Mesenteric fat pad (tissue), 1 donor: ENCODE measurements at regions not wholly inside any gene's neighbourhood (a gene's known extent, or its start where the extent isn't known, plus 50 kb on each side); places are given as distances from the start of the nearest gene placed in this dataset.
"Not testable (repeated sequence)": the region's sequence is repeated elsewhere in the genome, so short reads cannot be mapped to it uniquely, and the experiment has no call there.

Experiments
- DNase-seq: peaks from one replicate; pipeline ENCODE4 v3.0.0-alpha.2; 2020; ENCODE audit warnings: low spot score
- donor health status: DM: yes; HTN: yes; CAD: no.

DNA sequence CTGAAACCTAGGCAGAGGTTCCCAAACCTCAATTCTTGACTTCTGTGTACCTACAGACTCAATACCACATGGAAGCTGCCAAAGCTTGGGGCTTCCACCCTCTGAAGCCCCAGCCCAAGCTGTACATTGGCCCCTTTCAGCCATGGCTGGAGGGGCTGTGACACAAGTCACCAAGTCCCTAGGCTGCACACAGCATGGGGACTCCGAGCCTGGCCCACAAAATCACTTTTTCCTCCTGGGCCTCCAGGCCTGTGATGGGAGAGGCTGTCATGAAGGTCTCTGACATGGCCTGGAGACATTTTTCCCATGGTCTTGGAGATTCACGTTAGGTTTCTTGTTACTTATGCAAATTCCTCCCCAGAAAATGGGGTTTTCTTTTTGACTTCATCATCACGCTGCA lies 217.5 kb upstream of the ALCAM start:
- DNase-seq, result not testable (repeated sequence)

DNA sequence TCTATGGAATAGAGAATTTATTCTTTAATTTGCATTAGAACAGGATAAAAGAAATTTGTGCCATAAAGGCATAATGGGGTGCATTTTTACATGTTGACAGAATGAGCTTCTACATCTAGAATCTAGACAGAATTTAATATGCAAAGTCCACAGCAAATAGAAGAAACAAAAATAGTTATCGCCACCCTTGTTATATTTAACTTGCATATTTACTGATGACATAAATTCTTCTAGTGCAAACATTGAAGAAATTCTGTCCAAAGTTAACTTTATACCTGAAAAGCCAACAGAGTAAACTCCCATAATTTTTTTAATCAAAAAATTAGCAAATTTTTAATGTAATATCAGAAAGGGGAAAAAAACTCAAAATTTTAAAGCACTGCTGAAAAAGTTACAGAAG lies 213.7 kb upstream of the ALCAM start:
- DNase-seq, result no peak

DNA sequence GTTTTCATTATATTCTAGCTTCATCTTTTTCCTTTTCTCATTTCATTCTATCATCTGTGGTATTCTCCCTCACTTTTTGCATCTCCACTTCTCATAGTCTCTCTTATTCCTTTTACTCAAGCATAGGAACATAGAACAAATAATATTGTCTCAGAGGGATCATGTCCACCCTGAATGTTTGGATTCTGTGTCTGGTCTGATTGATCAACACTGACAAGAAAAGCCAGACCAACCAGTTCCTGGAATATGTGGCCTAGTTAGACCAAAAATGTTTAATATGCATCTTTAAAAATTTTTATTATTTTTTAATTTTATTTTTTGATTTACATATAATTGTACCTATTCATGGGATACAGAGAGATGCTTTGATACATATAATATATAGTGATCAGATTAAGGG lies 212.0 kb upstream of the ALCAM start:
- no peak for DNase-seq

DNA sequence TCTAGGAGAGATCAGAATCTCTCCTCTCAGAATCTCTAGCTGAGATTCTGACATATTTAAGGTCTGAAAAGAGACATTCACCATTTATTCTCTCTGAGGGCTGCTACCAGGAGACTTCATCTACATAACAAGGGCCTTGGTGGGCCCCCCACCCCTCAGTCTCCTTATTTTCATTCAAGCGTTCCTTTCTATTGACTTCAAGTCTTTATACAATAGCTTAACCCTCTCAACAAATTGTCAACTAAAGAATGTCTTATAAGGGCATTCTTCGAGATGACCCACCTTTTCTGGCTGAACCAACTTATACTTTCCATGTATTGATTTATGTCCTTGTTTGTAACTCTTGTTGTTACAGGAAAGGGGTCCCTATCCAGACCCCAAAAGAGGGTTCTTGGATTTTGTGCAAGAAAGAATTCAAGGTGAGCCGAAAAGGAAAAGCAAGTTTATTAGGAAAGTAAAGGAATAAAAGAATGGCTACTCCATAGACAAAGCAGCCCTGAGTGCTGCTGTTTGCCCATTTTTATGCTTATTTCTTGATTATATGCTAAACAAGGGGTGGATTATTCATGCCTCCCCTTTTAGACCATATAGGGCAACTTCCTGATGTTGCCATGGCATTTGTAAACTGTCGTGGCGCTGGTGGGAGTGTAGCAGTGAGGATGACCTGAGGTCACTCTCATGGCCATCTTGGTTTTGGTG lies 209.5 kb upstream of the ALCAM start:
- DNase-seq, result no peak

DNA sequence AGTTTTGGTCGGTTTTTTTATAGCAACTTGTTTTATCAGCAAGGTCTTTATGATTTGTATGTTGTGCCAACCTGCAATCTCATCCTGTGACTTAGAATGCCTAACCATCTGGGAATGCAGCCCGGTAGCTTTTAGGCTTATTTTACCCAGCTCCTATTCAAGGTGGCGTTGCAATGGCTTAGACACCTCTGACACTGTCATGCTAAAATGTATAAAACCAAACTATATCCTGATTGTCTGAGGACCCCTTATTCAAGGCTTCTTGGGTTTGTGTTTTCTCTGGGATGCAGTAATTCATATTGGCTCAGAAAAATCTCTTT lies 209.0 kb upstream of the ALCAM start:
- no peak for DNase-seq

DNA sequence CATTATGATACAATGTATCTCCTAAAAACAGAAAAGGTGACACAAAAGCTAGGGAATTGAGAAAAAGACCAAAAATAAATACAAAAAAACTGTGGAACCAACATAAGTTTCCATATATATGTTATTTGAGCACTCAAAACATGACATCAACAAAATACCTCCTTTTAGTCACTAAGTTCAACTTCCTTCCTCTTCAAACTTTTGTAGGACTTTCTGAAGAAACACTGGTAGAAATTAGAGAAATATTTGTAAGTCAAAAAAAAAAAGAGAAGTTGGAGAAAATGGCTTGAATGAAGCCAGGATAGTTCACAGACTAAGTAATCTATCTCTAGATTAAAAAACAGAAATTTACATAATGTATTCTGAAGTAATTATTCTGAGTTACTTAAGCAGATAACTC lies 208.4 kb upstream of the ALCAM start:
- no peak for DNase-seq

DNA sequence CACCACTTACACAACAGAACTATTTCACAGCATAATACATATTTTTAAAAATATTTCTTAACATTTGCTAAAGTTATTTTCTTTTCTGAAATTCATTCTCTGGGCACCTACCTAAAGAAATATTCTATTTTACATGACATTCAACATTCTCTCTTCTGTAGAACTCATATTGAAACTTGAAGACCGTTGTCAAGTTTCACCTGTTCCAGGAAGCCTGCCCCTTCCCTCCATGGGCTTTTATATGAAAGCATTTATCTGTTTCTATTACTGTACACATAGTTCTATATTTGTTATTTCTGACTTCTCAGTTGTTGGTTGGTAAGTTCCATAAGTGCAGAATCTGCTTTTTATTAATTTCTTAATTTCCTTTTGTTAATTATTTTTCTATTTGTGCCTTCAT lies 204.3 kb upstream of the ALCAM start:
- DNase-seq, result no peak

DNA sequence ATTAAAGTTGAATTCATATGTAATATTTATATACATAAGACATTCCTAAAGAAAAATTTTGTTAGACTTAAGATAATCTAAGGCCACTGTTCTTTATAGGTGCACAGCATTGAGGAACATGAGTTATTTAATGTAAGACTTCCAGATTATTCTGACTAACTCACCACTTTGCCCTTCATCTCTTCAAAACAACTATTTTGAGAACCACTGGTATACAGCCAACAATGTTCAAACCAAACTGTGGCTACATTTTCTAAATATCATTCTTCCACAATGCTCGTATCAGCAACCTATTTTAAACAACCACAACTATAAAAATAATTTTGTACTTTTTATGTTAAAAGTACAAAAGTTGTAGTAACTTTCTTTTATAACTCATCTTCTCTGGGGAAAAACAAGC lies 199.8 kb upstream of the ALCAM start:
- DNase-seq, result no peak

DNA sequence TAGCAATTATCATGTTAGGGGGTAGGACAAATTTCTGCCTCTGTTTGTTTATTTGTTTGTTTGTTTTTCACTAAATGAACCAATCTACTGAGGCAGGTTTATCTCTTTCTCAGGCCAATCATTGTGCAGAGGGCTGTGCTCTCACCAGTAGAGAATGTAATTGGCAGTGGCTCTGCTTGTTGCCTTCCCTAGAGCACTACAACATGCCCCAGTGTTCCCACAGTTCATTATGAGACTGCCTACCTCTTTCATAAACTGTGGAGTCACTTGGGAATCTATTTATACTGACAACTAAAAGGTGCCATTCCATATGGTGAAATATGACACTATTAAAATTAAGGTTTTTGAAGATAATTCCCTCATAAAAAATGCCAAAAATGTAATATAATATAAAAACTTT lies 196.3 kb upstream of the ALCAM start:
- DNase-seq, result no peak

DNA sequence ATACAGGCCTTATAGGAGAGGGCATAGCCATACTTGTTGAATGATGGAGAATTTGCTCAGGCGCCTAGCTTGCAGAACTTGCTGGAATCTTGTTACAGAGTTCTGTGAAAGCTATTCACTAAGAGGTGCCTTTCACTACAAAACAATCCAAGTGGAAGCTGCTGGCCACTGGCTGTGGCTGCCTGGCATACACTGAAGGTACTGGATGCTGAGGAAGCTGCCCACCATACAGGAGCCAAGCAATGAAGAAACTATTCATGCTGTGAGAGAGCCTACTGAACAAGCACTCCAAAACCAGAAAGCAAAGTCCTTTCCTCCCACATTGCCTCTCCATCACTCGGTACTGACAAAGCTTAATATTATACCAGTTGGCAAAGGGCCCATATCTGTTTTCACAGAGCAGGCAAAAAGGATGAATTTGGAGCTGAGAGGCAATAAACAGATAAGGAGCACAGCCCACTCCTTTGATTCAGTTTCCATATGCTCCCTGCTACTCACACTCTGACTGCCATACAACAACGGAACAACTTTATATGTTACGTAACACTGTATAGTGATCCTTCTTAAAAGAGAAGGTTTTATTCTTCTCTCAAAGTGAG lies 192.6 kb upstream of the ALCAM start:
- DNase-seq, result no peak

DNA sequence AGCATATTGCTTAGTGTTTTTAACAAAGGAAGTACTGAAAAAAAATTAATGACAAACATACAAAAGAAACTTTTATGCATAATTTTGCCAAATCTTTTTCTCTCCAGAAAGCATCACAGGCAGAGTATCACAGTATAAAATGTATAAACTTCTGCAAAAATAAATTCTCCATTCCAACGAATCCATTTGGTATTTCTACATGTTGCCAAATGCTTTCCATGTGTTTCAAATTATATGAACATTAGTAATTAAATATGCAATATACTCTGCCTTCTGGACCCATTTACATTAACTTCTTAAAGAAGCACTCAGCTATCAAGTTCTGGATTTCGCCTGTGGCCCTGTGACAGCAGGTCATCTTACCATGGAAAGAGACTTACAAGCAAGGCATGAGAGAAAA lies 189.1 kb upstream of the ALCAM start:
- DNase-seq, result no peak

DNA sequence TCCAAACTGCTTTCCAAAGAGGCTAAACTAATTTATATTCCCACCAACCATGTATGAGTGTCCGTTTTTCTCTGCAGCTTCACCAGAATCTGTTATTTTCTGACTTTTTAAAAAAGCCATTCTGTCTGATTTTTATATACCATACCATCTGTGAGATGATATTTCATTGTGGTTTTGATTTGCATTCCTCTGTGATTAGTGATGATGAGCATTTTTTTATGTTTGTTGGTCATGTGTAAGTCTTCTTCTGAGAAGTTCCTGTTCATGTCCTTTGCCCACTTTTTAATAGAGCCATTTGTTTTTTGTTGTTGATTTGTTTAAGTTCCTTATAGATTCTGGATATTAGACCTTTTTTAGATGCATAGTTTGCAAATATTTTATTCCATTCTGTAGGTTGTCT lies 179.4 kb upstream of the ALCAM start:
- no peak for DNase-seq

DNA sequence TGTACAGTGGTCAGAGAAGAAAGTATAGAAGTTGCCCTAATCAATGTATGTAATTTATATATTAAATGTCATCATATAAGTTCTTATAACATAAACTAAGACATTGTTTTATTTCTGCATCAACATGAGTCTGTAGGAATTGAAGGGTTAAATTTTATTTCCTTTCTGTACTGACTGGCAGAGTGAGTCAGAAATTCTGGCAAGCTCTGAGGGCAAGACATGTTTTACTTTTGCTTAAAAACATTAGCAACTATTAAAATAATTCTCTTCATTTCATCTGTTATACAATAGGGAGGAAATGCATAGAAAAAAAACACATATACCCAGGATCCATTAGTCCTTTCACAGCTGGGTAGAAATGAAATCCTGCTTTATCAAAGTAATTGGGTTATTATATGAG lies 171.4 kb upstream of the ALCAM start:
- no peak for DNase-seq

DNA sequence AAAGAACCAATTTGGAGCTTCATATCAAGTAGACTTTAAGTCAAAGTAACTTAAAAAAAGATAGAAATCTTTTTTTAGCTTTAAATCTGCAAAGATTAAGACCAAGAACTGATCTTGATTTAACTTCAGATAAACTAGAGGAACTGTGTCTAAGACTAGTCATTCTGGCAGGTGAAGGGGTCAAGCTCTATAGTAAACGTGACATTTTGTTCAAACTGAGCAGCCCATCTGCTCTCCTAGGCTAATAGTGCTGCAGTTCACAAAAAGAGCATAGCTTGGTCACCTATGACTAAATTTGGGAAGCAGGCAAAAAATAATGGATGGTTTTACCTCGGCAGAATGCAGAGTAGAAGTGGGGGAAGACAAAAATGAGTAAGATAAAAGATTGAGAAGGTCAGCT lies 168.8 kb upstream of the ALCAM start:
- DNase-seq, result no peak

DNA sequence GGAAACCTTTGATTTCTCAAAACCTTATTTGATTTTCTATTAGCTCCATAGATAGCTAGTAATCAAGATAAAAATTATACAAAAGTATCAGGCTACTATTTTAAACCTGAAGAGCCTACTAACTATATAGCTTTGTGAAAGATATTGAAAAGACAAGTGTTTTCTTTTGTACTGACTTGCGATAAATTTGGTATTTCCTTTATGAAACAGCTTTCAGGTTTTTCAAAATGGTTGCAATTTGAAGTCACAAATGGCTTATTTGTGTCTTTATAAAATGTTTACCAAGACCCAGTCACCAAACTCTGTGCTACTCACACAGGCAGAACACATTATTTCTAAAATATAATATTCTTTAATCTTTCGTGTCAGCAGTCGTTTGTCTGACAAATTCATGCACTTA lies 167.5 kb upstream of the ALCAM start:
- no peak for DNase-seq

DNA sequence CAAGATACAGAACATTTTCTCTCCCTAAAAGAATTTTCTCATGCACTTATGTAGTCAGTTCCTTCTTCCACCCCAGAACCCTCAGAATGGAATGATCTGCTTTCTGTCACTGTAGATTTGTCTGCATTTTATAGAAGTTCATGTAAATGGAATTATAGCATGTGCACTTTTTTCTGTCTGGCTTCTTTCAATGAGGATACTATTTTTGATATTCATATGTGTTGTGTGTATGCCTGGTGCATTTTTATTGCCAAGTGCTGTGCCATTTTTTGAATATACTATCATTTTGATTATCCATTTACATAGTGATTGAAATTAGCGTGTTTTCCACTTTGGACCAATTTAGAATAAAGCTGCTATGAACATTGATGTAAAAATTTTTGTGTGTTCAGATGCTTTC lies 156.6 kb upstream of the ALCAM start:
- no peak for DNase-seq

DNA sequence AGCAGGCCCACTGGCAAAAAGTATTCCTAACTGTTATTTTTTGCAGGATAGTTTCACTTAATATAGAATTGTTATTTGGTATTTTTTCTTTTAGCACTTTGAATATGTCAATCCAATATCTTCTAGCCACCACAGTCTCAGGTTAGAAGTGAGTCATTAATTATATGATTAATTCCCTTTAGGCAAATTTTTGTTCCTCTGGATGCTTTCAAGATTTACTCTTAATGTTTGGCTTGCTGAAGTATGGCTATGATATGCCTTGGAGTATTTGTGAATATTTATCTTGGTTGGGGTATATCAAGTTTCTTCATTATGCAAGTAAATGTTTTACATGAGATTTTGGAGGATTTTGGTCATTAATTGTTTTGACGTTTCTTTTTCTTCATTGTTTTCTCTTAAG lies 152.1 kb upstream of the ALCAM start:
- no peak for DNase-seq

DNA sequence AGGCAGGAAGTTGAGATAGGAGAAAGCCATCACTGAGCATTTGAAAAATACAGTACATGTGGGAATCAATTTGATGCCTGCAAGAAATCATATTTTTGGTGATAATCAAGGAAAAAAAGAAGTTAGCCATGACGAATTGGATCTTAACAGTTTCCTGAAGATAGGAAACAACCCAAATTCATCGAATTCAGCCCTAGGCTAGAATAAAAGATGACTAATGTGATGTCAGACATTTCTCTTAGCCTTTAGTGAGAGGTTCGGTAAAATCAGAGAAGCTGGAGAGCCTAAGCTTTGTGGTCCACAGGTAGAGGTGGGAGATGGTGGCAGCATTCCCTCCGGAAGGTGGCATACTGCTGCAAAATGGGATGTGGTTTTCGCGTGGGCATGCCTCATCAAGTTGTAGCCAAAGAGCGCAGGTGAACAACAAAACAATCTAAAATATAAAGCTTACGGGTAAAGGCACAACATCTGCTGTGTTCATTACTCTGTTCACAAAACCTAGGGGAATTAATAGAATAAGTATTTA lies 144.1 kb upstream of the ALCAM start:
- no peak for DNase-seq

DNA sequence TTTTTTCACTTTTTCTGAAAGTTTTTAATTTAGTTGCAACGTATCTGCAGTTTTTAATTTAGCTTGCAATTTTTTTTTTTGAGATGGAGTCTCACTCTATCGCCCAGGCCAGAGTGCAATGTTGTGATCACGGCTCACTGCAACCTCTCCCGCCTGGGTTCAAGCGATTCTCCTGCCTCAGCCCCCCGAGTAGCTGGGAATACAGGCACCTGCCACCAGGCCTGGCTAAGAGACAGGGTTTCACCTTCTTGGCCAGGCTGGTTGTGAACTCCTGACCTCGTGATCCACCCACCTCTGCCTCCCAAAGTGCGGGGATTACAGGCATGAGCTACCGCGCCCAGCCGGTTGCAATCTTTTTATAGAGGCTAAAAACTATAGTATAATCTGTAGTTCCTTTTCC lies 142.9 kb upstream of the ALCAM start:
- no peak for DNase-seq

DNA sequence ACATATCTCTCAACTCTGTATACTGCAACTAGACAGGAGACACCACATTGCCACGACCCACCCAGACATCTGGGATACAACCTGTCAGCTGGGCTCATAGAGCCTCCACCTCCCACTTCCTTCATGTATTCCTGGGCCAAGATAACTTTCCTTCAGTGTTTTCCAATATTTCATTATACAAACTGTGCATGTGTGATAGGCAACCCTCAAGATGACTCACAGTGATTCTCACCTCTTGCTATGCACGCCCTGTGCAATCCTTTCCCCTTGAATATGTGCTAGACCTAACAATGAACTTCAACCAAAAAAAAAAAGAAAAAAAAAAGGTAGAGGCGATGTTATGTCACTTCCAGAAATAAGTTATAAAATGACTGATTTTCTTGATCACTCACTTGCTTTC lies 138.0 kb upstream of the ALCAM start:
- no peak for DNase-seq

DNA sequence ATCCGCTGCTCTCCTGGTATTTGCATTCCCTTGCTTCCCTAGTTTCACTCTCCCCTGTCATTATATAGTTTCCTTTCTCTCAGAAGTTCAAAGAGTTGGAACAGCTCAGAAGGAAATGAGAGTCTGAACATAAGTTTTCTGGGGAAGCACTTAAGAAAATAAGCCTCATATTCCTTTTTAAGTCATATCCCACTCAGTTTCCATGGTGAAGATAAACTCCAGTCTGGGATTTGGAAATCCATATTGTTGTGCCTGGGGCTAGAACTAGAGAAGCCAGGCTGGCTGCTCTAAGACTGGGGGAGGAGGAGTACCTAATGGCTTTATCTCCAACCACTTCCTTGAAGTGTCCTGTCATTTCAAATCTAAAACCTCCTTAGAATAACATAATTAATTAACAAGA lies 134.2 kb upstream of the ALCAM start:
- DNase-seq, result no peak

DNA sequence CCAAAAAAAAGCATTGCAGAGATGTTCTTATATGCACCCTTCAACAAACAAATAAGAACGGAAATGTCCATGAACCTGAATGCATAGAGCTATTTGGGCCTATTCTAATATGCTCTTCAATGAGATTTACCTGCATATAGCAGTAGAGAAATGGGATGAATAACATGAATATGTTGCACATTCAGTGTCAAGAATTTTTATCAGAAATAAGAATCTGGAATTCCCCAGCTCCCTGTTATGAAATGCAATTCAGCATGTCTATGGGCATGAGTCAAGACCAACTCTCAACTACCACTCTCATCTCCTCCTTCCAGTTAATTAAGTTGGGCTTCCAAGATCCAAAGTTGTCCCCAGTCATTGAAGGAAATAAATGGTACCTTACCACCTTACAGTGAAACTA lies 133.7 kb upstream of the ALCAM start:
- no peak for DNase-seq

DNA sequence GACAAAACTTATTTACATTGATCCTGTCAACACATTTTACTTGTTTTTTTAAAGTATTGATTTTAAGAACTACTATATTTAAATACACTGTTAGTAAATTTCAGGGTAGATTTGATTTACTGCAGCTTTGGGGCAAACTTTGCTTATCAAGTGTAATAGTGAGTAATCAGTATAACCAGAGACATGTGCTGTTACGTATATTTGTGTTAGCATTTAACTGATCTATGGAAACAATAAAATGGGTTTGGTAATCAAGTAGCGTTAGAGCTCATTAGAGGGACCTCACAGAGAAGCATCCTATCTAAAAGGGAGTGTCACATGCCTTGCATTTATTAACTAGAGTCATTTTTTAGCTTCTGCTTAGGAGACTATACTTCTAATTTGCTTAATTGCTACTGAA lies 131.5 kb upstream of the ALCAM start:
- DNase-seq, result no peak

DNA sequence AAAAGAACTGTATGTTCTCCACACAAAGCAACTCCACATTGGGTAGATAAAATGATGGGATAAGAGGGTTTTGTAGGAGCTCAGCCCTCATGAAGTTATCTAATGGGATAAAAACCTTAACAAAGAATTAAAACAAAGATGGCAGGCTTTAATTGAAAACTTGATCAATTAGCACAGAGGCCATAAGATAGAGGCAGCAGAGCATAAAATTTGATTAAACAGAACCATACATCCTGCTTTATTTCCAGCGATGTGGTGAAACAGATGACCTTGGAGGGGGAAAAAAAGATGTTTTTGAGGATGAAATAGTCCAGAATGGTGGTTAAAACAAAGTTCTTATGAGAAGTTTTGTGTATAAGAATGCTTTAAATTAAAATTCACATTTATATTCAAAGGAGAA lies 130.9 kb upstream of the ALCAM start:
- DNase-seq, result no peak
